ENCODE measurements at regions not wholly inside any gene's neighbourhood (a gene's known extent, or its start where the extent isn't known, plus 50 kb on each side); places are given as distances from the start of the nearest gene placed in this dataset.
A peak's percentile ranks its signal among the peaks of the same experiment; 100 is the strongest.

DNA sequence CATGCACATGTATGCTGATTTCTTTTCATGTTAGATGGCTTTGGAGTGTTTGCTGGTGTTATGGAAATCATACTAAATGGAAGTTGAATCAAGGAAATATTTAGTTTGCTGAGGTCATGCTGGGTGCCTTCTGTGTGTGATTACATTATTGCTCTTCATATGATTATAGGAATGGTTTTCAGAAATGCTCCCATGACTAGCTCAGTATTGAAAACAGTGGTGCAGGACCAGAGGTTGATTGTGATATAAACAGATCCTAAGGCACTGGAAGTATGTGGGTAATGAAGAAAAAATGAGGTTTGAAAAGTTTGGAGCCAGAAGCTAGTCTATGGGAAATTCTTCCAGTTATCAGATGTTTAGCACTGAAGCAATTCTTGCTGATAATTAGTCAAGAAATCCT is 693.1 kb downstream of the UTRN start:
- H3K27me3 Mint-ChIP-seq = peaks cover 4% of the 10 kb centered on the region
- peak overlapping the region; percentile 2 for H3K4me3 Mint-ChIP-seq
- H3K9me3 ChIP-seq (ENCODE audit: control insufficient read depth, low read length, poor library complexity, severe bottlenecking) = no peaks in the 10 kb centered on the region
- no peak for ATAC-seq
- no peak for DNase-seq
- H3K36me3 Mint-ChIP-seq (ENCODE audit: low read depth) = no peaks in the 10 kb centered on the region
- H3K27ac Mint-ChIP-seq = no peak overlapping the region
- no peaks in the 10 kb centered on the region for H3K4me1 Mint-ChIP-seq

GRCh38 chr6:144986271-144986670 is 701.1 kb downstream of the UTRN start:
- no peak for ATAC-seq
- Mint-ChIP-seq H3K4me1 (no peaks in the 10 kb centered on the region), H3K27me3 (peaks cover 28% of the 10 kb centered on the region), H3K36me3 (ENCODE audit: low read depth) (peaks cover 2% of the 10 kb centered on the region), H3K4me3 (no peak overlapping the region), H3K27ac (no peak overlapping the region)
- H3K9me3 ChIP-seq (ENCODE audit: control insufficient read depth, low read length, poor library complexity, severe bottlenecking) = no peaks in the 10 kb centered on the region
- DNase-seq = no peak

DNA sequence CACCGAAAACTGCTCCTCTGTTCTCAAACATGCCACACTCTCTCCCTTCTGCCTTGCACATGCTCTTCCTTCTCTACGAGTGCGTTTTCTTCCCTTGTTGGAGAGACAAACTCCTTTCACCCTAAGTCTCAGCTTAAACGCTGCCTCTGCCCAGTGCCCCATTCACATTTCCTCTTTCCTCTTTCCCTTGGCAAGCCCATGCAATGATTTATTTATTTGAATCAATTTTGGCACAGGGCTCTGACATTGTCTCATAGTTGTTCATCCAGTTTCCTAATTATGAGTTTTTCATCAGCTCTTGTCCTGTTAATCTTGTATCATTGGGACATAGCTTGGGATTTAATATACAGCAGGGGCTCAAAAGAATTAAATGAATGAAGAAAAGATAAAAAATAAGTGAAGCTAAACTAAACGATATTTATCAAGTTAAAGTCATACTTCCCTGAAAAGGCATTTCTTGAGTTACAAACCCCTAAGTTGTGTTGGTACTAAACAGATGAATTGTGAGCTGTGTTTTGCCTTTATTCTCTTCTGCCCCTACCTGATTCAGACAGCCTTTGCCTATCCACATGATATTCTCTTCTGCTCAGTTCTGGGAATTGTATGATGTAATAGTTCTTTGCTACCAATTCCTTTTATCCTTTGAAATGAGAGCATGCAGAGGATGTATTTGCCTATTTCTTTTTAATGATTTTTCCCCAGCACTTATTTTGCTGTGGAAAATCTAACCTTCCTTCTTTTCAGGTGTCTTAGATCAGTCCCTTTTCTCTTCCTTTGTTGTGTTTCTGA is 704.4 kb downstream of the UTRN start:
- DNase-seq = no peak
- H3K27me3 Mint-ChIP-seq = peaks cover 50% of the 10 kb centered on the region

GRCh38 chr6:144990784-144991183 is 705.6 kb downstream of the UTRN start:
- H3K4me3 Mint-ChIP-seq = no peak overlapping the region
- H3K27ac Mint-ChIP-seq = no peak overlapping the region
- DNase-seq (no peak), ATAC-seq (no peak)
- H3K36me3 Mint-ChIP-seq (ENCODE audit: low read depth) = no peaks in the 10 kb centered on the region
- H3K27me3 Mint-ChIP-seq = peaks cover 63% of the 10 kb centered on the region
- H3K9me3 ChIP-seq (ENCODE audit: control insufficient read depth, low read length, poor library complexity, severe bottlenecking) = no peaks in the 10 kb centered on the region
- H3K4me1 Mint-ChIP-seq = no peaks in the 10 kb centered on the region

More for the DNA sequence above, 704.4 kb downstream of the UTRN start:
- H3K9me3 ChIP-seq (ENCODE audit: control insufficient read depth, low read length, poor library complexity, severe bottlenecking) = no peaks in the 10 kb centered on the region
- H3K27ac Mint-ChIP-seq = no peak overlapping the region
- no peak for ATAC-seq
- no peaks in the 10 kb centered on the region for H3K4me1 Mint-ChIP-seq
- peaks cover 2% of the 10 kb centered on the region for H3K36me3 Mint-ChIP-seq (ENCODE audit: low read depth)
- no peak overlapping the region for H3K4me3 Mint-ChIP-seq

- ATAC-seq = no peak
- Mint-ChIP-seq H3K4me3 (no peak overlapping the region), H3K27me3 (peaks cover 81% of the 10 kb centered on the region), H3K4me1 (no peaks in the 10 kb centered on the region), H3K27ac (no peak overlapping the region), H3K36me3 (ENCODE audit: low read depth) (no peaks in the 10 kb centered on the region)
- DNase-seq = no peak
- no peaks in the 10 kb centered on the region for H3K9me3 ChIP-seq (ENCODE audit: control insufficient read depth, low read length, poor library complexity, severe bottlenecking)
Measured at GRCh38 chr6:144993870-144994269, 708.7 kb downstream of the UTRN start.

DNA sequence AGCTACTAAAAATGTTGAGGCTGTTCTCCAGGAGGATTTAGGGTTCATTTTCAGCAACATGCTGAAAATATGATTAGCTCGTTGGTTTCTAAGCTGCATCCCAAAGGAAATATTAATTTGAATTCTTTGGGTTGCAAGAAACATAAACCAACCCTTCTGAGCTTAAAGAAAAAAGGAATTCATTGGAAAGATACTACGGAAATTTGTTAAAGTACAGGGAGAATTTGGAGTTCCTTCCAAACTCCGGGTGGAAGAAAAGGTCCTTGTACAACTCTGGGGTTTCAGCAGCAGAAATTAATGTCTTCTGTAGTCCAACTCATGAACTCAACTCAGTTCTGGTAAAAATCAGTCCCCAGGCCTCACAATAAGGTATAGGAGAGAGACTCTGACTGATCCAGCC is 712.9 kb downstream of the UTRN start:
- Mint-ChIP-seq H3K36me3 (ENCODE audit: low read depth) (no peaks in the 10 kb centered on the region), H3K4me1 (no peaks in the 10 kb centered on the region), H3K27ac (no peak overlapping the region), H3K27me3 (peaks cover 54% of the 10 kb centered on the region), H3K4me3 (no peak overlapping the region)
- H3K9me3 ChIP-seq (ENCODE audit: control insufficient read depth, low read length, poor library complexity, severe bottlenecking) = no peaks in the 10 kb centered on the region
- no peak for DNase-seq
- no peak for ATAC-seq

- DNase-seq (no peak), ATAC-seq (no peak)
- H3K9me3 ChIP-seq (ENCODE audit: control insufficient read depth, low read length, poor library complexity, severe bottlenecking) = no peaks in the 10 kb centered on the region
- Mint-ChIP-seq H3K27me3 (peaks cover 54% of the 10 kb centered on the region), H3K4me1 (no peaks in the 10 kb centered on the region), H3K27ac (no peak overlapping the region), H3K4me3 (no peak overlapping the region), H3K36me3 (ENCODE audit: low read depth) (no peaks in the 10 kb centered on the region)
Measured at GRCh38 chr6:144999127-144999526, 714.0 kb downstream of the UTRN start.

GRCh38 chr6:145003145-145003544 is 718.0 kb downstream of the UTRN start:
- Mint-ChIP-seq H3K4me1 (no peaks in the 10 kb centered on the region), H3K27ac (no peak overlapping the region), H3K36me3 (ENCODE audit: low read depth) (peaks cover 4% of the 10 kb centered on the region), H3K4me3 (no peak overlapping the region), H3K27me3 (peaks cover 49% of the 10 kb centered on the region)
- no peaks in the 10 kb centered on the region for H3K9me3 ChIP-seq (ENCODE audit: control insufficient read depth, low read length, poor library complexity, severe bottlenecking)
- no peak for ATAC-seq
- DNase-seq = no peak

GRCh38 chr6:145006914-145007313 is 721.8 kb downstream of the UTRN start:
- ATAC-seq = no peak
- DNase-seq = no peak
- no peaks in the 10 kb centered on the region for H3K4me1 Mint-ChIP-seq
- H3K9me3 ChIP-seq (ENCODE audit: control insufficient read depth, low read length, poor library complexity, severe bottlenecking) = no peaks in the 10 kb centered on the region
- peaks cover 31% of the 10 kb centered on the region for H3K27me3 Mint-ChIP-seq
- H3K36me3 Mint-ChIP-seq (ENCODE audit: low read depth) = peaks cover 4% of the 10 kb centered on the region
- no peak overlapping the region for H3K4me3 Mint-ChIP-seq
- no peak overlapping the region for H3K27ac Mint-ChIP-seq

- H3K27me3 Mint-ChIP-seq = peaks cover 29% of the 10 kb centered on the region
- no peak overlapping the region for H3K27ac Mint-ChIP-seq
- H3K4me1 Mint-ChIP-seq = no peaks in the 10 kb centered on the region
- no peak for DNase-seq
- no peak overlapping the region for H3K4me3 Mint-ChIP-seq
- H3K36me3 Mint-ChIP-seq (ENCODE audit: low read depth) = peaks cover 4% of the 10 kb centered on the region
- H3K9me3 ChIP-seq (ENCODE audit: control insufficient read depth, low read length, poor library complexity, severe bottlenecking) = no peaks in the 10 kb centered on the region
- ATAC-seq = no peak
Measured at GRCh38 chr6:145008715-145009114, 723.6 kb downstream of the UTRN start.

- ATAC-seq (no peak), DNase-seq (no peak)
- H3K9me3 ChIP-seq (ENCODE audit: control insufficient read depth, low read length, poor library complexity, severe bottlenecking) = no peaks in the 10 kb centered on the region
- peaks cover 4% of the 10 kb centered on the region for H3K36me3 Mint-ChIP-seq (ENCODE audit: low read depth)
- peaks cover 20% of the 10 kb centered on the region for H3K27me3 Mint-ChIP-seq
- H3K4me3 Mint-ChIP-seq = no peak overlapping the region
- no peaks in the 10 kb centered on the region for H3K4me1 Mint-ChIP-seq
- no peak overlapping the region for H3K27ac Mint-ChIP-seq
Measured at GRCh38 chr6:145009711-145010110, 724.6 kb downstream of the UTRN start.

DNA sequence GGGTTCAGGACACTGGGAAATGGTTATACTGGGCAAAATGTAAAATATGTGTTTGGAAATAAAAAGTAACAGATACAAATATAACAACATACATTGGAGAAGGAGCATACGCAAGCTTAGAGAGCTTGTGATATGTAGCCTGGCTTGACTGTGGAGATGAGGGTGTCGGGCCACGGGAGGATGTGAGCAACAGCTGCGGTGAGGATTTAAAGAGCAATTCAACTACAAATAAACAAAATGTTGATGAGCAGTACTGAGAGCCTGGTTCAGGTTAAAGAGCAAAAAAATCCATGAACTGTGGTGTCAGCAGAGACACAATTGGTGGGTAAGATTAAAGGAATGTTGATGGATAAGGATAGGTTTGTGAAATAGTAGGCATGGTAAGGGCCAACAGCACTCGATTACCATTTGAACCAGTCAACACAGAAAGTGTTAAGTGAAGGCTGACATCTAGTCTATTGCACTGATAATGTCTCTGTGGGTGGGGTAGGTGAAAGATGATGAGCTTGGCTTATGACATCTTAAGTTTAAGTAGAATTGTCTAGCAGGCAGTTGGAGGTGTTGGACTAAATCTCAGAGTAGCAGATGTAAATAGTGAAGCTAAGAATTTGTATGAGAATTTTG is 723.2 kb downstream of the EPM2A start:
- Mint-ChIP-seq H3K4me3 (no peak overlapping the region), H3K27ac (no peak overlapping the region), H3K36me3 (ENCODE audit: low read depth) (no peaks in the 10 kb centered on the region), H3K27me3 (peaks cover 9% of the 10 kb centered on the region), H3K4me1 (no peaks in the 10 kb centered on the region)
- no peaks in the 10 kb centered on the region for H3K9me3 ChIP-seq (ENCODE audit: control insufficient read depth, low read length, poor library complexity, severe bottlenecking)
- ATAC-seq = no peak
- no peak for DNase-seq

- H3K36me3 Mint-ChIP-seq (ENCODE audit: low read depth) = no peaks in the 10 kb centered on the region
- H3K27me3 Mint-ChIP-seq = peaks cover 11% of the 10 kb centered on the region
- no peaks in the 10 kb centered on the region for H3K9me3 ChIP-seq (ENCODE audit: control insufficient read depth, low read length, poor library complexity, severe bottlenecking)
- ATAC-seq (no peak), DNase-seq (no peak)
- H3K27ac Mint-ChIP-seq = no peak overlapping the region
- no peaks in the 10 kb centered on the region for H3K4me1 Mint-ChIP-seq
- H3K4me3 Mint-ChIP-seq = no peak overlapping the region
Measured at GRCh38 chr6:145015739-145016558, 719.4 kb downstream of the EPM2A start.

Data from T-helper 17 cell (primary cell).